ENCODE measurements at regions not wholly inside any gene's neighbourhood (a gene's known extent, or its start where the extent isn't known, plus 50 kb on each side); places are given as distances from the start of the nearest gene placed in this dataset.

- TF ChIP-seq POLR2A (IDR thresholded peaks at IDR 0.05; ENCODE audit: low read length): no peak
- TF ChIP-seq GATA1 (IDR thresholded peaks at IDR 0.05; ENCODE audit: low read depth, low read length): no peak
These were observed 796.3 kb upstream of the ANO3 start for GRCh38 chr11:25535467-25536272.

Measured in erythroblast (primary cell).